ENCODE measurements at regions not wholly inside any gene's neighbourhood (a gene's known extent, or its start where the extent isn't known, plus 50 kb on each side); places are given as distances from the start of the nearest gene placed in this dataset.
A peak's percentile ranks its signal among the peaks of the same experiment; 100 is the strongest.

GRCh38 chr4:127194281-127194680, 438.5 kb upstream of the INTU start:
- H3K27me3 ChIP-seq, result no peaks in the 10 kb centered on the region
- H3K4me1 ChIP-seq (ENCODE audit: insufficient read depth), result no peaks in the 10 kb centered on the region
- no peak overlapping the region for H3K4me3 ChIP-seq
- H3K9me3 ChIP-seq, result no peaks in the 10 kb centered on the region
- no peaks in the 10 kb centered on the region for H3K36me3 ChIP-seq
- intact Hi-C loops (cut with DNase I), result no loop called here
- TF ChIP-seq POLR2A (IDR thresholded peaks at IDR 0.05) (no peak), CTCF (IDR thresholded peaks at IDR 0.05) (no peak), EP300 (IDR thresholded peaks at IDR 0.05) (no peak)
- no peak for DNase-seq
- H3K27ac ChIP-seq, result no peak overlapping the region
- WGBS, 3 donors, result 79 to 94% (median 91%) methylated on average over 1 of the region's 1 CpG

GRCh38 chr4:127196655-127197352, 436.0 kb upstream of the INTU start:
- H3K27ac ChIP-seq, result no peak overlapping the region

GRCh38 chr4:127203562-127204200, 429.1 kb upstream of the INTU start:
- intact Hi-C loops (cut with DNase I), result no loop called here
- Histone ChIP-seq H3K4me3 (no peak overlapping the region), H3K36me3 (no peaks in the 10 kb centered on the region), H3K27me3 (no peaks in the 10 kb centered on the region), H3K9me3 (no peaks in the 10 kb centered on the region), H3K4me1 (ENCODE audit: insufficient read depth) (no peaks in the 10 kb centered on the region), H3K27ac (no peak overlapping the region)
- 71 to 79% (median 77%) methylated on average over 3 of the region's 3 CpGs for WGBS, 3 donors
- TF ChIP-seq POLR2A (IDR thresholded peaks at IDR 0.05) (no peak), EP300 (IDR thresholded peaks at IDR 0.05) (no peak), CTCF (IDR thresholded peaks at IDR 0.05) (no peak)
- DNase-seq, result no peak

More at GRCh38 chr4:127196655-127197352, 436.0 kb upstream of the INTU start:
- H3K4me3 ChIP-seq, result no peak overlapping the region
- no peaks in the 10 kb centered on the region for H3K4me1 ChIP-seq (ENCODE audit: insufficient read depth)
- no peak for TF ChIP-seq EP300 (IDR thresholded peaks at IDR 0.05)
- H3K9me3 ChIP-seq, result no peaks in the 10 kb centered on the region
- H3K27me3 ChIP-seq, result no peaks in the 10 kb centered on the region
- intact Hi-C loops (cut with DNase I), result no loop called here
- peak in 1 of 5 donors; percentile 33 for DNase-seq
- no peaks in the 10 kb centered on the region for H3K36me3 ChIP-seq
- 49 to 65% (median 52%) methylated on average over 7 of the region's 7 CpGs for WGBS, 3 donors

GRCh38 chr4:127204322-127204721, 428.4 kb upstream of the INTU start:
- intact Hi-C loops (cut with DNase I), result no loop called here
- no peaks in the 10 kb centered on the region for H3K4me1 ChIP-seq (ENCODE audit: insufficient read depth)
- TF ChIP-seq EP300 (IDR thresholded peaks at IDR 0.05) (no peak), CTCF (IDR thresholded peaks at IDR 0.05) (no peak), POLR2A (IDR thresholded peaks at IDR 0.05) (no peak)
- H3K36me3 ChIP-seq, result no peaks in the 10 kb centered on the region
- no peak overlapping the region for H3K27ac ChIP-seq
- 45 to 85% (median 61%) methylated on average over 3 of the region's 3 CpGs for WGBS, 3 donors
- H3K4me3 ChIP-seq, result no peak overlapping the region
- no peak for DNase-seq
- no peaks in the 10 kb centered on the region for H3K9me3 ChIP-seq
- H3K27me3 ChIP-seq, result no peaks in the 10 kb centered on the region

- peaks cover 4% of the 10 kb centered on the region for H3K4me1 ChIP-seq (ENCODE audit: insufficient read depth)
- no peak for TF ChIP-seq EP300 (IDR thresholded peaks at IDR 0.05)
- no peak for TF ChIP-seq CTCF (IDR thresholded peaks at IDR 0.05)
- no peak for TF ChIP-seq POLR2A (IDR thresholded peaks at IDR 0.05)
- no peaks in the 10 kb centered on the region for H3K36me3 ChIP-seq
- H3K27me3 ChIP-seq, result no peaks in the 10 kb centered on the region
- no peaks in the 10 kb centered on the region for H3K9me3 ChIP-seq
- no peak overlapping the region for H3K27ac ChIP-seq
- intact Hi-C loops (cut with DNase I), result no loop called here
- WGBS, 3 donors, result 94 to 98% (median 94%) methylated on average over 1 of the region's 1 CpG
- no peak overlapping the region for H3K4me3 ChIP-seq
- DNase-seq, result no peak
Observed at GRCh38 chr4:127209580-127210095, 423.1 kb upstream of the INTU start.
